ENCODE measurements at regions not wholly inside any gene's neighbourhood (a gene's known extent, or its start where the extent isn't known, plus 50 kb on each side); places are given as distances from the start of the nearest gene placed in this dataset.

DNA sequence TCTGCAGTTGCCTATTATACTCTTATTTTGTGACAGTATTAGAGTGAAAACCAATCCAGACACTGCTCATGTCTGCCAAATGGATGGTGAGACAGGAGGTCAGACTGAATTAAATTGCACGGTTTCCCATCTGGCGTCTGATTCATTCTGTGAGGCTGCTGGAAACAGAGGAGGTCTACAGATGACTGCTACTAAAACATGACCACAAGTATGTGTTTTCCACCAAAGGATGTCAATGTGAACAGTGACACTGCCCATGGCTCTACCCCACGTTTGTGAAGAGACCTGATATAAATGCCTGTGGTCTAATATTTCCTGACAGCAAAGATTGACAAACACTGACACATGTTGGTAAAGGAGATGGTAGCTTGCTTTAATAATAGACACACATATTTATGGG lies 104.3 kb upstream of the ST6GAL2 start:
- Histone ChIP-seq H3K4me1 (ENCODE audit: control insufficient read depth in 2 of 2, insufficient read depth in 2 of 2, low read length in 2 of 2) (no peaks in the 10 kb centered on the region), H3K79me2 (ENCODE audit: control insufficient read depth, insufficient read depth, low read length) (no peaks in the 10 kb centered on the region), H3K4me2 (replicated peaks; ENCODE audit: low read depth, low read length, poor library complexity, severe bottlenecking) (no peak overlapping the region), H3K27me3 (replicated peaks in 1 of 4; ENCODE audit: control extremely low read depth in 1 of 4, control insufficient read depth in 3 of 4, insufficient read depth in 4 of 4, low read length in 3 of 4) (no peaks in the 10 kb centered on the region), H3K36me3 (replicated peaks in 1 of 2; ENCODE audit: control extremely low read depth in 1 of 2, control insufficient read depth in 1 of 2, extremely low read depth in 1 of 2, insufficient read depth in 2 of 2, low read length in 1 of 2) (no peaks in the 10 kb centered on the region), H4K20me1 (ENCODE audit: control insufficient read depth, insufficient read depth, low read length, poor library complexity, severe bottlenecking) (no peaks in the 10 kb centered on the region), H2AFZ (ENCODE audit: insufficient read depth, low read depth, low read length, poor library complexity, severe bottlenecking) (no peak overlapping the region), H3K9ac (ENCODE audit: low read length) (no peak overlapping the region), H3K27ac (ENCODE audit: low read length in 2 of 2) (no peak overlapping the region), H3K9me3 (ENCODE audit: control extremely low read depth in 1 of 3, control insufficient read depth in 2 of 3, insufficient read depth in 1 of 3, low read length in 2 of 3) (peaks cover 0 to 3% (median 3%) of the 10 kb centered on the region in 3 donors), H3K4me3 (ENCODE audit: control extremely low read depth in 1 of 5, extremely low read depth in 1 of 5, insufficient read depth in 1 of 5, low read depth in 2 of 5, low read length in 4 of 5) (no peak overlapping the region)
- WGBS (ENCODE audit: insufficient coverage): 100% methylated on average over 2 of the region's 3 CpGs
- Mint-ChIP-seq H3K9me3 (ENCODE audit: insufficient read depth) (no peaks in the 10 kb centered on the region), H3K4me3 (no peak overlapping the region), H3K27ac (no peak overlapping the region), H3K4me1 (no peaks in the 10 kb centered on the region), H3K27me3 (no peaks in the 10 kb centered on the region)
- TF ChIP-seq EZH2 (IDR thresholded peaks at IDR 0.05; ENCODE audit: borderline replicate concordance, insufficient read depth, low read depth, low read length, poor library complexity, severe bottlenecking) (no peak), CTCF (IDR thresholded peaks at IDR 0.05) (no peak)
- intact Hi-C loops (cut with micrococcal nuclease): no loop called here
- DNase-seq: no peak
- POLR2A ChIA-PET: no interaction called here
- no peak for ATAC-seq (ENCODE audit: low read depth)
- CTCF ChIA-PET: no interaction called here

- Histone ChIP-seq H3K4me2 (replicated peaks; ENCODE audit: low read depth, low read length, poor library complexity, severe bottlenecking) (no peak overlapping the region), H3K79me2 (ENCODE audit: control insufficient read depth, insufficient read depth, low read length) (no peaks in the 10 kb centered on the region), H3K4me1 (ENCODE audit: control insufficient read depth in 2 of 2, insufficient read depth in 2 of 2, low read length in 2 of 2) (no peaks in the 10 kb centered on the region), H3K36me3 (replicated peaks in 1 of 2; ENCODE audit: control extremely low read depth in 1 of 2, control insufficient read depth in 1 of 2, extremely low read depth in 1 of 2, insufficient read depth in 2 of 2, low read length in 1 of 2) (no peaks in the 10 kb centered on the region), H2AFZ (ENCODE audit: insufficient read depth, low read depth, low read length, poor library complexity, severe bottlenecking) (no peak overlapping the region), H3K27ac (ENCODE audit: low read length in 2 of 2) (no peak overlapping the region), H4K20me1 (ENCODE audit: control insufficient read depth, insufficient read depth, low read length, poor library complexity, severe bottlenecking) (no peaks in the 10 kb centered on the region), H3K4me3 (ENCODE audit: control extremely low read depth in 1 of 5, extremely low read depth in 1 of 5, insufficient read depth in 1 of 5, low read depth in 2 of 5, low read length in 4 of 5) (no peak overlapping the region), H3K9ac (ENCODE audit: low read length) (no peak overlapping the region), H3K27me3 (replicated peaks in 1 of 4; ENCODE audit: control extremely low read depth in 1 of 4, control insufficient read depth in 3 of 4, insufficient read depth in 4 of 4, low read length in 3 of 4) (no peaks in the 10 kb centered on the region), H3K9me3 (ENCODE audit: control extremely low read depth in 1 of 3, control insufficient read depth in 2 of 3, insufficient read depth in 1 of 3, low read length in 2 of 3) (peaks cover 0 to 10% (median 3%) of the 10 kb centered on the region in 3 donors)
- CTCF ChIA-PET: no interaction called here
- H3K4me1 Mint-ChIP-seq: no peaks in the 10 kb centered on the region
- no peaks in the 10 kb centered on the region for H3K9me3 Mint-ChIP-seq (ENCODE audit: insufficient read depth)
- POLR2A ChIA-PET: no interaction called here
- intact Hi-C loops (cut with micrococcal nuclease): no loop called here
- no peak for DNase-seq
- WGBS (ENCODE audit: insufficient coverage): 100% methylated on average over 1 of the region's 2 CpGs
- ATAC-seq (ENCODE audit: low read depth): no peak
- H3K27ac Mint-ChIP-seq: no peak overlapping the region
- no peak overlapping the region for H3K4me3 Mint-ChIP-seq
- TF ChIP-seq EZH2 (IDR thresholded peaks at IDR 0.05; ENCODE audit: borderline replicate concordance, insufficient read depth, low read depth, low read length, poor library complexity, severe bottlenecking) (no peak), CTCF (IDR thresholded peaks at IDR 0.05) (no peak)
- H3K27me3 Mint-ChIP-seq: no peaks in the 10 kb centered on the region
Measured at GRCh38 chr2:106991866-106992265, 105.9 kb upstream of the ST6GAL2 start.

Measured in B cell (primary cell).